ENCODE measurements at regions not wholly inside any gene's neighbourhood (a gene's known extent, or its start where the extent isn't known, plus 50 kb on each side); places are given as distances from the start of the nearest gene placed in this dataset.

DNA sequence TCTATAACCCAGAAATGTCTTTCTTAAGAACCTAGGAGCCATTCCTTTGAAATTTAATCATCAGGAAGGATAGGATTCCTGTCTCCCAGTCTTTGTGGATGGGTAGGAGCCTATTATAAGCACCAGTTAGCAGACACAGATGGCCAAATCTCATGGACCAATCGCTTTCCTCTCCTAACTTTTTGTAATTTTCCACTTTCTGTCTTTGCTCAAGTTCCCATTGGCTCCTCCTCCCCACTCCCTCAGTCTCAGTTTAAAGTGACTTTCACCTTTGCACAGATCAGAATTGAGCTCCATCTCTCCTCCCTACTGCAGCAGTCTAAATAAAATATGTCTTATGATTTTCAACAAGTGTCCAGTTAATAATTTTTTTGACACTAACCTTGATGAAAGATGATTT lies 192.3 kb downstream of the HS3ST3A1 start:
- no peak for ATAC-seq
- intact Hi-C loops (cut with DNase I, micrococcal nuclease), result no loop called here
- no peak for DNase-seq

DNA sequence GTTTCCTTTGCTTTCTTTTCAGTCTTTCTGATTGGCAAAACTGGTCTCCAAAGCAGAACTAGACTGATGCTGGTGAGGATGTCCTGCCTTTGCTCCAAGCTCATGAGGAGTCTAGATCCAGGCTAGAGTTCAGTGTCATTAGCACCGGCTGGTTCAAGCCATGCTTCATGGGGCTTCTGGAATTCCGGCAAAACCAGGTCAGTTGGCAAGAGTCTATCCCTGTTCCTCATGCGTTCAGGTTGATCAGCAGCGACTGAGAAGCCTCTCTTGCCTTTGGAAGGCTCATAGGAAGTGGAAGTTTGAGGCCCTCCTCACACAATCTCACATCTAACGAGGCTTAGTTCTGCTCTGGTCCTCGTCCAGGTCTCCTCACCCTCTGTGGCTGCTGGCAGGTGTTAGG lies 194.3 kb downstream of the HS3ST3A1 start:
- intact Hi-C loops (cut with DNase I, micrococcal nuclease), result no loop called here
- DNase-seq (no peak), ATAC-seq (no peak)

DNA sequence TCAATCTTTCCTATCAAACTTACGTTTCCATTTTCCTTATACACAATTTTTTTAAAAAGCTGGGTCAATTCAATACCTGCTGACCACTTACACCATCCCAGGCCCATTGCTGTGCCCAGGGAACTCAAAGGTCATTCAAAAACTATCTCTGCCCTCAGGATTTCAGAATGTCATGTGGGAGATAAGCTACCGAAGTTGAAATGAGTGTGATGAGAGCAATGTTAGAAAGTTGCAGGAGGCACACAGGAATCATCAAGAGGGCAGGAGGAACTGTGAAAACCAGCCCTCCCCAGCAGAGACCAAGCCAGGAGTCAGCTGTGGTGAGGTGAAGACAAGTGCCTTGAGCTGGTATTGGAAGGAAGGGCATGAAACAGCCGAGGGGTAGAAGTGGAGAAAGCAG lies 195.9 kb downstream of the HS3ST3A1 start:
- intact Hi-C loops (cut with DNase I, micrococcal nuclease), result no loop called here
- ATAC-seq (no peak), DNase-seq (no peak)

- no peak for DNase-seq
- intact Hi-C loops (cut with DNase I, micrococcal nuclease), result no loop called here
- ATAC-seq, result no peak
These were observed 196.6 kb downstream of the HS3ST3A1 start for GRCh38 chr17:13405080-13405479.

GRCh38 chr17:13403982-13404946 lies 197.5 kb downstream of the HS3ST3A1 start:
- ATAC-seq (no peak), DNase-seq (no peak)
- intact Hi-C loops (cut with DNase I, micrococcal nuclease), result no loop called here

DNA sequence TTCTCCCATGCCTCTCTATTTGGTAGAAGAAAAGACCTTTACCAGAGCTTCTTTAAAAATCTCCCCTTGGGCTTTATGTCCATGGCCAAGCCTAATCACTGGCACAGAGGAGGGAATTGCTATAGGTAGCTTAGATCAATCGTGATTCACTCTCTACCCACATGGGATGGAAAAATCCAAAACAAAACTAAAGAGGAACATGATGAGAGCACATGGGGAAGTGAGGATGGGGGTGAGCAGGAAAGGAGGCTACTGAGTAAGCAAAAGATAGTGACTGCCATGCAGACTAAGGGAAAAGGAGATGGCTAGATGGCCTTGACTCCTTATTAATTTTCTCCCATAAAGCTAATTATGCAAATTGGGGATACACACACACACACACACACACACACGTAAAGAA lies 201.2 kb downstream of the HS3ST3A1 start:
- ATAC-seq, result no peak

GRCh38 chr17:13398853-13399252 lies 202.9 kb downstream of the HS3ST3A1 start:
- DNase-seq (no peak), ATAC-seq (no peak)
- intact Hi-C loops (cut with DNase I, micrococcal nuclease), result no loop called here

More for the DNA sequence above, 201.2 kb downstream of the HS3ST3A1 start:
- DNase-seq, result no peak
- intact Hi-C loops (cut with DNase I, micrococcal nuclease), result no loop called here

GRCh38 chr17:13398091-13398490 lies 203.6 kb downstream of the HS3ST3A1 start:
- DNase-seq (no peak), ATAC-seq (no peak)
- intact Hi-C loops (cut with DNase I, micrococcal nuclease), result no loop called here

DNA sequence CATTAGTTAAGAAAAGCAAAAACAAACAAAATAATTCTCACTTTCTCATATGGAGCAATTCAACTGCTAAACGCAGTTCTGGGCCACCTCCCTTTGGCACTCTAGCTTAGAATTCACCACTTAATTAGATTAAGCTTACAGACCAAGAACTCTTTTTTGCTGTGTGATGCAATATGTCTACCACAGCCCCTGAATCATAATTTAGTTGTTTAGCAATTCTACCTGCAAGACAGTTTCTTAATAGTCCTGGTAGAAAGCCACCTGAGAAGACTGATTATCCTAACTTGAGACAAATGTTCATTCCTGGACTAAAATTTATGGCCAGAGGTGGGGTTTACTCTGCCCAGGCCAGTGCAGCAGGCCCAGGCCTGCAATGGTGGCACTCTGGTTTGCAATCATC lies 205.9 kb downstream of the HS3ST3A1 start:
- DNase-seq, result no peak
- intact Hi-C loops (cut with DNase I, micrococcal nuclease), result no loop called here
- no peak for ATAC-seq

DNA sequence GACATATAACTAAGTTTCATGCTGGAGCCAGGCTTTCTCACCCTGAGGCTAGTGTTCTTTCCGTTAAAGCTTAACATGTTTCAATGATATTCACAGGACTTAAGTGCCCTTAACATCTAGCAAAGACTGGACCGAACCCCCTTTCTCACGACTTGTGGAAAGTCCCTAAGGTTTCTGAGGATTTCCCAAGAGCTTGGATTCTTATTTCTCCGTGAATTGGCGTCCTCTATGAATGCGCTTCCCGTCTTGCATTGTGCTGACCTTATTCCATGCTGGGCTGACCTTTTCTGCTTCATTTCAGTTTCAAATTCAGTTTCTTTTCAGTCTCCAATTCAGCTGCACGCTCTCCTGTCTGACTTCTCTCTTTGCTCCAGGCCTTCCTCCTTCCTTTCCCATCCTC lies 206.4 kb downstream of the HS3ST3A1 start:
- intact Hi-C loops (cut with DNase I, micrococcal nuclease), result no loop called here
- ATAC-seq (no peak), DNase-seq (no peak)

DNA sequence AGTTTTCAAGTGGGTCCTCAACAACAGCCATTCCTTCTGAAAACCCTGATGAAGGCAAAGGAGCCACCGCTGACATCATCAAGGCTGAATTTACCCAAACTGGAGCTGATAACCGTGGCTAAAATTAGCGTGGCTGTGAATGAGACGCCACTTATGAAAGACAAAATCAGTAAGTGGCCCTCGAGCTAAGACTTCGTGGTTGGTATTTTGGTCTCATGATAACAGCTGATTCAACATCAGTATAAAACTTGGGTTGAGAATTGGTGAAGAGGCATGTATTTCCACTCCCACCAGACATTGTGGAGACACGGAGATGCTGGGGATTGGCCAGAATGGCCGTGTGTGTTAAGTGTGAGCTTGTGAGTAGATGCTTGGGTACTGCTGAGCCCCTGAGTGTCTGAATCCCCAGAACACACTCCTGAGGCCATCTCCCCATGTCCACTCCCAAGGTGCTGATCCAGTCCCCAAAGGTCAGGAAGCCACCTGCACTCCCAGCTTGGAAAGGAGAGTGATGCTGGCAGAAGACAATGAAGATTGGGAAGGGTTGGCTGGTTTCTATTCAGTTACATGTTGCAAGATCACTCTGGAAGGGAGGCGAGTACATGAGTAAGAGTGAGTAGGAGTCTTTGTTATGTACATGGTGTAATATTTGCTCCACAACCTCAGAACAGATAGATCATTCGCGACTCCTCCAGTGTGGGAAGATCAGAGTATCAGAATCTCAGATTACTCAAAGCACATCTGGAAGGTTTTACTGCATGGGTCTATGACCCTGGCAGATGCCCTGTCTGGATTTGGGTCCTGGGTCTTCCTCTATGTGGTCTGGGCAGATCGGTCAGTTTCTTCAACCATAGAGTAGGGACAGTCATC lies 207.7 kb downstream of the HS3ST3A1 start:
- ATAC-seq, result no peak
- DNase-seq, result no peak
- intact Hi-C loops (cut with DNase I, micrococcal nuclease), result no loop called here

- intact Hi-C loops (cut with DNase I, micrococcal nuclease), result no loop called here
- no peak for ATAC-seq
- no peak for DNase-seq
These were observed 213.8 kb downstream of the HS3ST3A1 start for GRCh38 chr17:13387952-13388351.

DNA sequence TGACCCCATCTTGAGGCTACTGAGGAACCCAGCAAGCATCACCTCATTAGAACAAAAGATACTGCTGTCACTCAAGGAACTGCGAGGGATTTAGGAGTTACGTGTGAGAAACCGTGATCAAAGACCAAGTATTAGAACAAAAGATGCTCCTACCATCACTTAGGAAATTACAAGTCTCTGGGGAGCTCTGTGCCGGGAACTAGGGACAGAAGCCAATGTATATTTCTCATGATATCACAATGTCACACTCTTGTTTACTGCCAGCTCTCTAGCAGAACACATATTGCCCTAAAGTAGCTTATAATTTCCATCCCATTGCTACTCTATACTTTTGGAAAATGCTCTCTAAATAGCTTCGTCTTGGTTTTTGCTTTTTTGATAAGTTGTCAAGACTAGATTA lies 214.5 kb downstream of the HS3ST3A1 start:
- ATAC-seq (no peak), DNase-seq (no peak)
- intact Hi-C loops (cut with DNase I, micrococcal nuclease), result no loop called here

DNA sequence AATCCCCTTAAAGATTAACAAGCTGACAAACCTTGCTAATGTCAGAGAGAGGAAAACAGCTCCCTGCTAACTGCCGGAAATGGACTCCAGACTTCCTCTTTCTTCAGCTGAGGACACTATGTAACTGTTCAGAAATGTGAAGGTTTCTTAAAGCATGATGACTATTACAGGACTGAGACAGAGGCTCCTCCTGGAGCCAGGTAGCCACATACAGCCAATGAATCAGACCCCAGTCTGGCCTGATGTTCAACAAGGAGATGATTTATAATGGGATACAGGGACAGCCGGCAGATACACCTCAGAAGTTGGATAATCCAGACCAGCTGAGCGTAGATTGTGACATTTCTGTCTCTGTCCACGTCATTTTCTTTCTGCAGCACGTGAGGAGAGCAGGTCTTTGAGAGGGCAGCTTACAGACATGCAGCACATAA lies 216.2 kb downstream of the HS3ST3A1 start:
- intact Hi-C loops (cut with DNase I, micrococcal nuclease), result no loop called here
- no peak for DNase-seq

GRCh38 chr17:13384626-13385025 lies 217.1 kb downstream of the HS3ST3A1 start:
- intact Hi-C loops (cut with DNase I, micrococcal nuclease), result no loop called here
- DNase-seq (no peak), ATAC-seq (no peak)

More for the DNA sequence above, 216.2 kb downstream of the HS3ST3A1 start:
- ATAC-seq, result no peak

- ATAC-seq (no peak), DNase-seq (no peak)
- intact Hi-C loops (cut with DNase I, micrococcal nuclease), result no loop called here
These were observed 223.4 kb downstream of the HS3ST3A1 start for GRCh38 chr17:13378361-13378760.

GRCh38 chr17:13374203-13375143 lies 227.3 kb downstream of the HS3ST3A1 start:
- ATAC-seq (no peak), DNase-seq (no peak)
- intact Hi-C loops (cut with DNase I, micrococcal nuclease), result no loop called here

DNA sequence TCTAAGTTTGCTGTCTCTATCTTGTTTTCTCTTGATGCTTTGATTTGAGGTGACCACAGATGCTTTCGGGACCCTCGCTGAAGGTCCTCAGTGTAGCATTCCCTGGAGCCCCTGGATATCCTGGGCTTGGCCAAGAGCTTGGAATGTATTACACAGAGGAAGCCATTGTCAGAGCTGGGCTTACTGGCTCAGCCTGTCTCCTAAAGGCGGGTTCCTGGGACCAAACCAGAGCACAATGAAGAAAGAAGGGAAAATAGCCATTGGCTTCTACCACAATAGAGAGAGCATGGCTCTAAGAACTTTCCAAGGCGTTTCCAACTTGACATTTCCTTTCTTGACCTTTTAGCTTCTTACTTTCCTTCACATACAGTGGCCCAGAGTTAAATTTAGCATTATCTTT lies 229.3 kb downstream of the HS3ST3A1 start:
- ATAC-seq (no peak), DNase-seq (no peak)
- intact Hi-C loops (cut with DNase I, micrococcal nuclease), result no loop called here

- intact Hi-C loops (cut with DNase I, micrococcal nuclease), result no loop called here
- no peak for ATAC-seq
- no peak for DNase-seq
These were observed 234.6 kb downstream of the HS3ST3A1 start for GRCh38 chr17:13367154-13367553.

Data from left colon (tissue), 2 donors.